ENCODE measurements at regions not wholly inside any gene's neighbourhood (a gene's known extent, or its start where the extent isn't known, plus 50 kb on each side); places are given as distances from the start of the nearest gene placed in this dataset.

GRCh38 chr2:21393173-21393572 lies 269.4 kb downstream of the TDRD15 start:
- TF ChIP-seq, protein P1, sequence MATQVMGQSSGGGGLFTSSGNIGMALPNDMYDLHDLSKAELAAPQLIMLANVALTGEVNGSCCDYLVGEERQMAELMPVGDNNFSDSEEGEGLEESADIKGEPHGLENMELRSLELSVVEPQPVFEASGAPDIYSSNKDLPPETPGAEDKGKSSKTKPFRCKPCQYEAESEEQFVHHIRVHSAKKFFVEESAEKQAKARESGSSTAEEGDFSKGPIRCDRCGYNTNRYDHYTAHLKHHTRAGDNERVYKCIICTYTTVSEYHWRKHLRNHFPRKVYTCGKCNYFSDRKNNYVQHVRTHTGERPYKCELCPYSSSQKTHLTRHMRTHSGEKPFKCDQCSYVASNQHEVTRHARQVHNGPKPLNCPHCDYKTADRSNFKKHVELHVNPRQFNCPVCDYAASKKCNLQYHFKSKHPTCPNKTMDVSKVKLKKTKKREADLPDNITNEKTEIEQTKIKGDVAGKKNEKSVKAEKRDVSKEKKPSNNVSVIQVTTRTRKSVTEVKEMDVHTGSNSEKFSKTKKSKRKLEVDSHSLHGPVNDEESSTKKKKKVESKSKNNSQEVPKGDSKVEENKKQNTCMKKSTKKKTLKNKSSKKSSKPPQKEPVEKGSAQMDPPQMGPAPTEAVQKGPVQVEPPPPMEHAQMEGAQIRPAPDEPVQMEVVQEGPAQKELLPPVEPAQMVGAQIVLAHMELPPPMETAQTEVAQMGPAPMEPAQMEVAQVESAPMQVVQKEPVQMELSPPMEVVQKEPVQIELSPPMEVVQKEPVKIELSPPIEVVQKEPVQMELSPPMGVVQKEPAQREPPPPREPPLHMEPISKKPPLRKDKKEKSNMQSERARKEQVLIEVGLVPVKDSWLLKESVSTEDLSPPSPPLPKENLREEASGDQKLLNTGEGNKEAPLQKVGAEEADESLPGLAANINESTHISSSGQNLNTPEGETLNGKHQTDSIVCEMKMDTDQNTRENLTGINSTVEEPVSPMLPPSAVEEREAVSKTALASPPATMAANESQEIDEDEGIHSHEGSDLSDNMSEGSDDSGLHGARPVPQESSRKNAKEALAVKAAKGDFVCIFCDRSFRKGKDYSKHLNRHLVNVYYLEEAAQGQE (IDR thresholded peaks at IDR 0.05; ENCODE audit: insufficient read depth in 1 of 2, low read depth in 2 of 2, low read length in 2 of 2): no peak
- TF ChIP-seq POLR2AphosphoS5 (IDR thresholded peaks at IDR 0.05; ENCODE audit: low read depth, low read length) (no peak), TAF1 (IDR thresholded peaks at IDR 0.05; ENCODE audit: borderline replicate concordance, insufficient read depth, low read length) (no peak)

Data from PFSK-1 (cell line).